ENCODE measurements at regions not wholly inside any gene's neighbourhood (a gene's known extent, or its start where the extent isn't known, plus 50 kb on each side); places are given as distances from the start of the nearest gene placed in this dataset.

DNA sequence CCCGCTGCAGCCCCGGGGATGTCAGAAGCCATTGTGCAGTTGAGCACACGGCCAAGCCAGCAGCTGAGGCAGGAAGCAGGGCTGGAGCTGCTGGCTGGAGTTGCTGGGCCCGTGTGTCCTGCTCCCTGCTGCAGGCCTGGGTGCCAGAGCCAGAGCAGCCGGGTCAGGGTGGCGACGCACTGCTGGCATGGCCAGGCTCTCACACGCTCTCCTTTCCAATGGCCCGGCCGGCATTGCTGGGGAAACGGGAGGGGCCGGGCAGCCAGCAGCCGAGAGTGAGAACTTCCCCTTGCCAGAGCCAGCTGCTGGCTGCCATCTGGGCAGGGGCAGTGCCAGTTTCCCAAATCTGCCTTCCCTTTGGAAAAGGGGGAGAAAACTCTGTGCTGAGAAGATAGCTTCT lies 82.4 kb upstream of the PROX1 start:
- no peak for DNase-seq

GRCh38 chr1:213908521-213908920 lies 79.3 kb upstream of the PROX1 start:
- no peak for DNase-seq

DNA sequence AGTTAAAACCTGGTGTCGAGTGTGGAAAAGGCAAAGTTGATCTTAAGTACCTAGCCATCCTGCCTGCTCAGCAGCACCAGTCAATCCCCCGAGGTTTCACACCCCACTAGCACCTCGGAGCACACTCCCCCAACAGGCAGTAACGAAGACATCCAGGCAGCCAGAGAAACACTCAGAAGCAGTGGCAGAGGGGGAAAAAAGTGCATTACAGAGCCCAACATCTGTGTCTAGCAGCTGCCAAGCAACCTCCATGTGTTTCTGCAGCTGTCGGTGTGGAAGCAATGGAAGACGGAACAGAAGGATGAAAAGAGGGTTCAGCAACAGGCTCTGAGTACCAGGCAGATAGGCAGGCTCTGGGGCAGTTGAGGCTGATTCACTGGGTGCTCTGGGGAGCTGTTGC lies 73.4 kb upstream of the PROX1 start:
- no peak for DNase-seq

- DNase-seq = no peak
Measured at GRCh38 chr1:213921311-213921710, 66.5 kb upstream of the PROX1 start.

GRCh38 chr1:213921712-213922111 lies 66.1 kb upstream of the PROX1 start:
- DNase-seq = no peak

DNA sequence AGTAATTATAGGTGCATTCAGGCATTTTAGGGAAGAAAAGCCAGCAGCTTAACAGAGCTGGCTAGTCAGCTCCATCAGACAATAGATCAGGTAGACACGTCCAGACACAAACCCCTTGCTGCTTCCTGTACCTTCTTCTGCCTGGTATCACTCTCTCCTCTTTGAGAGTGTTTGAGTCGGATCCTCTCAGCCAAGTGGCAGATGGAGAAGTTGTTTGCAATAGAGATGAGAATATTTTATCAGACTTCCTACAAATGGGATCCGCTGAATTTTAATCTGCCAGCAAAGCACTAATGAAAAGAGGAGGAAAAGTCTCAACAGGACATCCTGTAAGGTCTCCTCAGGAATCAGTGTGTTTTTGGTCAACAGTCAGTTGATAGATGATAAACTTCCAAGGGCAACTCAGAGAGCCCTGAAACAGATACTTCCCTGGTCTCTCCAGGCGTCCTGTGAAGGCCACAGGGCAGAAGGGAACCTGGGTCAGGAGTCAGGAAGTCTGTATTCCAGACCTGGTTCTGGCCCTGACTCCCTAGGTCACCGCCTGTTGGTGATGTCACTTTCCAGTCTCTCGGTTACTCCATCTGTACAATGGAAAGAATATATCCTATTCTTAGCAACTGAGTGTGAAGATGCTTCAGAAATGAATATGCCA lies 62.1 kb upstream of the PROX1 start:
- no peak for DNase-seq

DNA sequence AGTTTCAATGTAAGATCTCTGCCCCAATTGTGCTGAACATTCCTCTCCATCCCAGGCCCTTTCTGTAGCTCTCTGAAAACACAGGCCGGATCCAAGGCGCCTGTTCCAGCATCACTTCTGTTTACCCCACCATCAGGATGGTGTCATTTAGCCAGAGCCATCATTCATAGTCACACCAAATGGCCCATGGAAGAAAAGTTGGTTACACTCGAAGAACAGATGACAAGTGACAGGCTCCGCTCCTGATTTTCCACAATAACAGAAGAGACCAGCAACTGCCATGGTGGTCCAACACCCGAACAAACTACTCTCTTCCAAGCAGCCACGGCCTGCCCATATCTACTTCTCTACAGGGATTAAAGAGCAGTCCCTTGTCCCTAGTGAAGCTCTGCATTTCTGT lies 59.9 kb upstream of the PROX1 start:
- no peak for DNase-seq

DNA sequence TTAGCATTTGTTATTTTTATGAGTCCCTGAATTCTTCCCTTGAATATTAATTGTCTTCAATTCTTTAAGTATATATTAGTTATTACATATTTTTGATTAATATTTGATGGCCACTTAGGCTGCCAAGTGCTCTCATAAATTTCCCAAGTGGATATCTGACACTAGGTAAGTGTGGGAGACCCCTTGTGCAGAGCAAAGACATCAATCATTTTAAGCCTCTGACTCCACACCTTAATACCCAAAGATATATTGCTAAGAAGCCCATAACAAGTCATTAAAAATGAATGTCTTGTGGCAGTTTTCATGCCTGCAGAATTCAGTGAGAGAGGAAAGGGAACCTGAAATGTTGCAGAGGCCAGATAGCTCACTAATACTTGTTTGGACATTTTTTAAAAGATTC lies 58.4 kb upstream of the PROX1 start:
- DNase-seq = no peak

- DNase-seq = no peak
Measured at GRCh38 chr1:213931836-213932235, 55.9 kb upstream of the PROX1 start.

GRCh38 chr1:213933336-213933735 lies 54.4 kb upstream of the PROX1 start:
- no peak for DNase-seq

GRCh38 chr1:213934649-213935048 lies 53.1 kb upstream of the PROX1 start:
- DNase-seq = peak; percentile 94

- DNase-seq = no peak
Measured at GRCh38 chr1:213936571-213936970, 51.2 kb upstream of the PROX1 start.
